Lower leg skin (tissue), 4 donors: ENCODE measurements at regions not wholly inside any gene's neighbourhood (a gene's known extent, or its start where the extent isn't known, plus 50 kb on each side); places are given as distances from the start of the nearest gene placed in this dataset.
"Not testable (repeated sequence)": the region's sequence is repeated elsewhere in the genome, so short reads cannot be mapped to it uniquely, and the experiment has no call there.

Source experiments
- DNase-seq, 2 donors: peaks; one replicate each; pipeline ENCODE4 v3.0.0-alpha.2; 2019; ENCODE audit warnings: low spot score in 2 of 2
- H3K4me3 ChIP-seq: fragments of 200-600 bp; sonication (generic); 2 replicates; pipeline ENCODE4 v1.5.1; 2017; ENCODE audit warnings: mild to moderate bottlenecking, low read depth; ENCODE audit not compliant: poor library complexity, severe bottlenecking
- CTCF ChIP-seq, 3 donors: fragments of 450-650 bp; IDR thresholded peaks; one replicate each; pipeline ENCODE4 v1.5.1; 2016; ENCODE audit warnings: antibody characterized with exemption in 3 of 3, mild to moderate bottlenecking in 3 of 3, moderate library complexity in 2 of 3
- POLR2A ChIP-seq, 2 donors: fragments of 450-650 bp; IDR thresholded peaks; one replicate each; pipeline ENCODE4 v1.6.1; 2016 to 2017; ENCODE audit warnings: antibody characterized with exemption in 2 of 2, mild to moderate bottlenecking in 1 of 2, moderate library complexity in 1 of 2
- WGBS, 2 donors: methylation state at CpG; one replicate each; pipeline ENCODE4 v1.1.5; 2018; 5-methylcytosine and 5-hydroxymethylcytosine counted together
- intact Hi-C: fragments of 100-400 bp; cut with DNase I; formaldehyde crosslinking; loops from one replicate; pipeline ENCODE4 v1.15.0; 2023; ENCODE audit warnings: low total_unique reads

GRCh38 chr20:22523499-22524392, 60.6 kb downstream of the FOXA2 start:
- intact Hi-C loops: no loop called here
- WGBS, 2 donors: 83 to 84% methylated on average over 15 of the region's 15 CpGs

GRCh38 chr20:22523128-22523498, 61.3 kb downstream of the FOXA2 start:
- TF ChIP-seq CTCF (IDR thresholded peaks at IDR 0.05): no peak
- no peak for TF ChIP-seq POLR2A (IDR thresholded peaks at IDR 0.05)
- WGBS, 2 donors: 89 to 91% methylated on average over 7 of the region's 7 CpGs
- no peak for DNase-seq
- intact Hi-C loops: no loop called here
- no peak overlapping the region for H3K4me3 ChIP-seq

More at GRCh38 chr20:22523499-22524392, 60.6 kb downstream of the FOXA2 start:
- DNase-seq: no peak
- no peak overlapping the region for H3K4me3 ChIP-seq
- TF ChIP-seq POLR2A (IDR thresholded peaks at IDR 0.05) (no peak), CTCF (IDR thresholded peaks at IDR 0.05) (no peak)

GRCh38 chr20:22522701-22523100, 61.7 kb downstream of the FOXA2 start:
- intact Hi-C loops: no loop called here
- WGBS, 2 donors: 86 to 89% methylated on average over 3 of the region's 3 CpGs
- DNase-seq: no peak
- no peak overlapping the region for H3K4me3 ChIP-seq
- no peak for TF ChIP-seq CTCF (IDR thresholded peaks at IDR 0.05)
- TF ChIP-seq POLR2A (IDR thresholded peaks at IDR 0.05): no peak

- intact Hi-C loops, DNase-seq, H3K4me3 ChIP-seq: not testable (repeated sequence)
- 87 to 91% methylated on average over 12 of the region's 12 CpGs for whole genome bisulfite sequencing, 2 donors
Measured at GRCh38 chr20:22521940-22522339, 62.4 kb downstream of the FOXA2 start.

GRCh38 chr20:22520381-22520780, 64.0 kb downstream of the FOXA2 start:
- DNase-seq: no peak
- no peak overlapping the region for H3K4me3 ChIP-seq
- intact Hi-C loops: no loop called here
- WGBS, 2 donors: 80 to 83% methylated on average over 8 of the region's 8 CpGs
- TF ChIP-seq CTCF (IDR thresholded peaks at IDR 0.05): no peak

- no peak overlapping the region for H3K4me3 ChIP-seq
- WGBS, 2 donors: 72 to 75% methylated on average over 4 to 5 of the region's 5 CpGs
- no peak for DNase-seq
- intact Hi-C loops: no loop called here
- TF ChIP-seq POLR2A (IDR thresholded peaks at IDR 0.05) (no peak), CTCF (IDR thresholded peaks at IDR 0.05) (no peak)
Measured at GRCh38 chr20:22515264-22515663, 69.1 kb downstream of the FOXA2 start.
